Calu3 (cell line): ENCODE measurements at regions not wholly inside any gene's neighbourhood (a gene's known extent, or its start where the extent isn't known, plus 50 kb on each side); places are given as distances from the start of the nearest gene placed in this dataset.

Source experiments
- BruUV-seq: library from RNA; stranded (reverse); fragments of 400-500 nt; replicated peaks from 2 replicates; lab custom pipeline; 2021; lab: Mats Ljungman, UMichigan
- CTCF ChIA-PET: fragments of 300-600 bp; sonication (Branson Sonifier 250); formaldehyde crosslinking; loops from one replicate; lab custom pipeline; 2022; ENCODE audit warnings: antibody characterized with exemption; lab: Charles Lee
- DNase-seq: peaks from one replicate; pipeline ENCODE4 v3.0.0; 2022
- H3K27ac Mint-ChIP-seq: one replicate; pipeline ENCODE4 v1.8.0; 2022; ENCODE audit warnings: mixed read lengths; ENCODE audit not compliant: unreplicated experiment
- H3K27me3 Mint-ChIP-seq: one replicate; pipeline ENCODE4 v1.8.0; 2022; ENCODE audit warnings: mixed read lengths; ENCODE audit not compliant: unreplicated experiment
- H3K36me3 Mint-ChIP-seq: one replicate; pipeline ENCODE4 v1.8.0; 2022; ENCODE audit warnings: mild to moderate bottlenecking, moderate library complexity, mixed read lengths; ENCODE audit not compliant: insufficient read depth, unreplicated experiment
- H3K4me1 Mint-ChIP-seq: one replicate; pipeline ENCODE4 v1.8.0; 2022; ENCODE audit warnings: mild to moderate bottlenecking, low read depth, mixed read lengths; ENCODE audit not compliant: unreplicated experiment
- H3K4me3 Mint-ChIP-seq: one replicate; pipeline ENCODE4 v1.8.0; 2022; ENCODE audit warnings: mild to moderate bottlenecking, low read depth, moderate library complexity, mixed read lengths; ENCODE audit not compliant: unreplicated experiment
- H3K9me3 Mint-ChIP-seq: one replicate; pipeline ENCODE4 v1.8.0; 2022; ENCODE audit warnings: low read depth, mixed read lengths; ENCODE audit not compliant: unreplicated experiment
- intact Hi-C: fragments of 100-400 bp; cut with micrococcal nuclease; formaldehyde crosslinking; loops from one replicate; pipeline ENCODE4 v1.10.0; 2022; ENCODE audit not compliant: unreplicated experiment
- TF ChIP-seq, protein P1 (sequence below): fragments of 200-600 bp; IDR thresholded peaks from one replicate; pipeline ENCODE4 v1.8.0; 2022; ENCODE audit warnings: antibody characterized with exemption; ENCODE audit not compliant: unreplicated experiment

DNA sequence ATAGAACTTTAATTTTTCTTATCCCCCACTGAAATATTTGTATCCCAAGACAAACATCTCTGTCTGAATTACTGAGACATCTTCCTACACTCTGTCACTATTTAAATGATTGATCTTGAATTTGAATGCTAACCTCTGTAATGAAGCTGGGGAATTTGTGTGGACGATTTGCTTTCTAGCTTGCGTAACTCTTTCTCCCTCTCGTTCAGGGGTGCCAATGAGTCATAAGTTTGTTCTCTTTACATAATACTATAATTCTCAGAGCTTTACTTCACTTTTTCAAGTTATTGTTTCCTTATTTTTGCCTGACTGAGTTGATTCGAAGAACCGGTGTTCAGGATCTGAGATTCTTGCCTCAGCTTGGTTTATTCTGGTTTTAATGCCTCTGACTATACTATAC is 783.3 kb upstream of the CADM2 start:
- CTCF ChIA-PET, result no interaction called here
- Mint-ChIP-seq H3K36me3 (no peaks in the 10 kb centered on the region), H3K9me3 (peaks cover 4% of the 10 kb centered on the region), H3K4me3 (no peak overlapping the region), H3K27ac (no peak overlapping the region), H3K27me3 (no peaks in the 10 kb centered on the region), H3K4me1 (peaks cover 7% of the 10 kb centered on the region)
- intact Hi-C loops, result no loop called here
- DNase-seq, result no peak
- TF ChIP-seq, protein P1, sequence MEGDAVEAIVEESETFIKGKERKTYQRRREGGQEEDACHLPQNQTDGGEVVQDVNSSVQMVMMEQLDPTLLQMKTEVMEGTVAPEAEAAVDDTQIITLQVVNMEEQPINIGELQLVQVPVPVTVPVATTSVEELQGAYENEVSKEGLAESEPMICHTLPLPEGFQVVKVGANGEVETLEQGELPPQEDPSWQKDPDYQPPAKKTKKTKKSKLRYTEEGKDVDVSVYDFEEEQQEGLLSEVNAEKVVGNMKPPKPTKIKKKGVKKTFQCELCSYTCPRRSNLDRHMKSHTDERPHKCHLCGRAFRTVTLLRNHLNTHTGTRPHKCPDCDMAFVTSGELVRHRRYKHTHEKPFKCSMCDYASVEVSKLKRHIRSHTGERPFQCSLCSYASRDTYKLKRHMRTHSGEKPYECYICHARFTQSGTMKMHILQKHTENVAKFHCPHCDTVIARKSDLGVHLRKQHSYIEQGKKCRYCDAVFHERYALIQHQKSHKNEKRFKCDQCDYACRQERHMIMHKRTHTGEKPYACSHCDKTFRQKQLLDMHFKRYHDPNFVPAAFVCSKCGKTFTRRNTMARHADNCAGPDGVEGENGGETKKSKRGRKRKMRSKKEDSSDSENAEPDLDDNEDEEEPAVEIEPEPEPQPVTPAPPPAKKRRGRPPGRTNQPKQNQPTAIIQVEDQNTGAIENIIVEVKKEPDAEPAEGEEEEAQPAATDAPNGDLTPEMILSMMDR, result no peak
- BruUV-seq, result no TSS peak

DNA sequence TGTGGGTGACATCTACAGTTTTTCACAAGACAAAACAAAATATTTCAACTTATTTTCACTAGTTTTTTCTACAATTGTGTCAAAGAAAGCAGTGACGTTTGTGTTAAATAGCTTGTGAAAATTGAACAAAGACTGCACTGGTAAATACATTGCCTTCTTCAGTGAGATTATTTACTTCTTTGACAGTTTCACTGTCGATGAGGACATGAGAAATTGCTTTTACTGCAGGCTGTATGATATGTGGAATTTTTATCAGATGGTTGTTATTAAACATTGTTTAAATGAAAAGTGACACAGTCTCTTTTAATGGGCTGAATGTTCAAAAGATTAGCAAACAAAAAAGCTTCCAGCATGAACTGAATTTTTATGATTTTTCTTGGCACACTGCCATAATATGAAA is 773.9 kb upstream of the CADM2 start:
- TF ChIP-seq, protein P1, result no peak
- Mint-ChIP-seq H3K27ac (no peak overlapping the region), H3K4me1 (no peaks in the 10 kb centered on the region), H3K36me3 (no peaks in the 10 kb centered on the region), H3K4me3 (no peak overlapping the region), H3K27me3 (no peaks in the 10 kb centered on the region), H3K9me3 (no peaks in the 10 kb centered on the region)
- CTCF ChIA-PET, result no interaction called here
- BruUV-seq, result no TSS peak
- intact Hi-C loops, result no loop called here
- no peak for DNase-seq

DNA sequence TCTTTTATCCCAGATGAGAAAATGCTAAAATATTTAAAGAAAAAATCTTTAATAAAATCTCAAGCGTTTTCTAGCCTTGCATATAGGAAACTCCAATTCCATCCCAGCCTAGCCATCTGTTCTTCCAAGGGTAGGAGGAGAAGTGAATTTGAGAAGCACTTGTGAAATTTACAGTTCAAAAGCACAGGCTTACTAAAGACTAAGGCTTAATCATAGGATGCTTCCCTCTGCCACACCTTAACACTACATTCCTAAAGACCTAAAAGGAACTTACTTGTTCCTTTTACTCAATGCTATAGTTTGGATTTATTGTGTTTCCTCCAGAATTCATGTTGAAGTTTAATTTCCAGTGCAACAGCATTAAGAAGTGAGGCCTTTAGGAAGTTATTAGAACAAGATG is 764.8 kb upstream of the CADM2 start:
- H3K27me3 Mint-ChIP-seq, result no peaks in the 10 kb centered on the region
- no peak for DNase-seq
- H3K4me1 Mint-ChIP-seq, result no peaks in the 10 kb centered on the region
- CTCF ChIA-PET, result no interaction called here
- H3K4me3 Mint-ChIP-seq, result no peak overlapping the region
- no peak overlapping the region for H3K27ac Mint-ChIP-seq
- no peaks in the 10 kb centered on the region for H3K36me3 Mint-ChIP-seq
- H3K9me3 Mint-ChIP-seq, result peaks cover 20% of the 10 kb centered on the region
- TF ChIP-seq, protein P1, result no peak
- intact Hi-C loops, result no loop called here
- BruUV-seq, result no TSS peak

DNA sequence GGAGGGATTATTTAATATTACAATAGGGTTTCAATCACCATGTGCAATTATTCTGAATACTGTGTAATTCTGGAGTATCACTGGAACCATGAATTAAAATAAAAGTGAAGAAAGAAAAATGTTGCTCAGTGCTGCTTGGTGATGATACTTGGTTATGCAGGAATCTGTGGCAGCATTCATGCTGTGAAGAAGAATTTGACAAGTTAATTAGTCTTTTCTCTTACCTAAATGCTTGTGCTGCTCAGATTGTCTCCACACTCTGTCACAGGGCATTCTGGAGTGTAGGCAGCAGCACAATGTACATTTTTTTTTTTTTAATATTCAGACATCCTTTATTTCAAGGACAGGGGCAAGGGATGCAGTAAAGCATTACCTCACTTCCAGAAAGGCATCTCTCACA is 749.3 kb upstream of the CADM2 start:
- peaks cover 6% of the 10 kb centered on the region for H3K9me3 Mint-ChIP-seq
- intact Hi-C loops, result no loop called here
- H3K27ac Mint-ChIP-seq, result no peak overlapping the region
- no peaks in the 10 kb centered on the region for H3K36me3 Mint-ChIP-seq
- CTCF ChIA-PET, result no interaction called here
- no peaks in the 10 kb centered on the region for H3K27me3 Mint-ChIP-seq
- H3K4me3 Mint-ChIP-seq, result no peak overlapping the region
- BruUV-seq, result no TSS peak
- TF ChIP-seq, protein P1, result no peak
- H3K4me1 Mint-ChIP-seq, result no peaks in the 10 kb centered on the region
- DNase-seq, result no peak
